ENCODE measurements at regions not wholly inside any gene's neighbourhood (a gene's known extent, or its start where the extent isn't known, plus 50 kb on each side); places are given as distances from the start of the nearest gene placed in this dataset.

DNA sequence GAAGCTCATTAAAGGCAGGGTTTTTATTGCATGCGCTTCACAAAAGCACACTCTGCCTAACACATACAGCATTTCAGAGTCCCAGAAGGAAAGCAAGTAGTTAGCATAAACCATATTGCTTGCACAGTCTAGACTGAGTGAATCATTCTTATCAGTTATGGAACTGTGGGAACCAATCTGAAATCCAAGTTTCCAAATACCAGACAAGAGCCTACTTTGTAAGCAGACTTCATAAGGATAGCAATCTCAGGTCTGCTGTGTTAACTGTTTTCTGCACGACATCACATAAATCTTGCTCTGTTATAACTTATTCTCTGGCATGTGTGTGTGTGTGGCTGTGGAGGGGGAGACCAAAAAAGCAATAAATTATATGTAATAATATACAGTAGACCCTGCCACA, 608.1 kb upstream of the REG3G start:
- DNase-seq: no peak

DNA sequence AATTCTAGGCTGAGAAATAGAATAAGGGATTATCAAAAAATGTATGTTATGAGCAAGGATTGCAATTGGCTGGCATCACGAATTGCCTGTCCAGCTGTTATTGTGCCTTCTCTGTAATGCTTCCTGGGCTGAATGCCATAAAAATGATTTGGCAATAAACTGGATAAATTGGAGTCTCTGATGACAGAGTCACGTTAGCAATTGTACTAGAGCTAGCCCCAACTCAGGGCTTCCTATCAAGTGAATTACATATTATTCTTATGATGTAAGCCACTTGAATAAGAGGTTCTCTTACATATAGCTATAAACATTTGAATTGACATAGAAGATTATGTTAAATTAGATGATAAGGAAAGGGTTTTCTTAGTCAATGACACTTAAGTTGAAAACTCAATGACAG, 607.5 kb upstream of the REG3G start:
- no peak overlapping the region for H3K4me3 Mint-ChIP-seq
- no peak for ATAC-seq
- no peaks in the 10 kb centered on the region for H3K4me1 Mint-ChIP-seq
- H3K9me3 Mint-ChIP-seq: peaks cover 5 to 6% of the 10 kb centered on the region in 2 donors
- no peaks in the 10 kb centered on the region for H3K27me3 Mint-ChIP-seq
- no peak for DNase-seq
- no peak overlapping the region for H3K27ac Mint-ChIP-seq

More for the DNA sequence above, 608.1 kb upstream of the REG3G start:
- Mint-ChIP-seq H3K4me3 (no peak overlapping the region), H3K27me3 (no peaks in the 10 kb centered on the region), H3K27ac (no peak overlapping the region), H3K9me3 (peaks cover 5 to 6% of the 10 kb centered on the region in 2 donors), H3K4me1 (no peaks in the 10 kb centered on the region)
- no peak for ATAC-seq

DNA sequence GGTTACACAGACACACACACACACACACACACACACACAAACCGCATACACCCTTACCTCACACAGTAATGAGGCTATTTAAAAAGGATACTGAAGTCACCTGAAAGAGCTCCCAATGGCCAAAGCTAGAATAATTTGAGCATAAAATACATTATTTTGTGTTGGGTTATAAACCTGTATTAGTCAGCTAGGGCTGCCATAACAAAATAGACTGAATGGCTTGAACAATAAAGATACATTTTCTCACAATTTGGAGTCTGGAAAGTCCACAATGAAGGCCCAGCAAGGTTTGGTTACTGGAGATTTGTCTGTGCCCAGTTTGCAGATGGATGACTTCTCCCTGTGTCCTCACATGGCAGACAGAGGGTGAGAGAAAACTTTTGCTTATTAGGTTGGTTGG, 605.4 kb upstream of the REG3G start:
- Mint-ChIP-seq H3K4me3 (no peak overlapping the region), H3K9me3 (peaks cover 10 to 12% of the 10 kb centered on the region in 2 donors), H3K27ac (no peak overlapping the region), H3K27me3 (no peaks in the 10 kb centered on the region), H3K4me1 (no peaks in the 10 kb centered on the region)
- no peak for DNase-seq
- ATAC-seq: no peak

DNA sequence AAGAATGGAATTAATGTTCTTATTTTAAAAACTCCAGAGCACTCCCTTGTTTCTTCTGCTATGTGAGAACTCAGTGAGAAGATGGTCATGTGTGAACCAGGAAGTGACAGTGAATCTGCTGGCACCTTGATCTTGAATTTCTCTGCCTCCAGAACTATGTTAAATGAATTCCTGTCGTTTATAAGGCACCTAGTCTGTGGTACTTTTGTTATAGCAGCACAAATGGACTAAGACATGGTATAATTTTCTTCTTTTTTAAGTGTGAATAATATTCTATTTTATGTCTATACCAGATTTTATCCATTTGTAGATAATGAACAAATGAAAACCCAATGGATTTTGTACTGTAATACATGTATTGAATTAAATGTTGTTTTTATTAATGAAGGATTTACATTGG, 601.9 kb upstream of the REG3G start:
- no peak overlapping the region for H3K4me3 Mint-ChIP-seq
- H3K27me3 Mint-ChIP-seq: no peaks in the 10 kb centered on the region
- H3K9me3 Mint-ChIP-seq: peaks cover 7 to 14% of the 10 kb centered on the region in 2 donors
- H3K27ac Mint-ChIP-seq: no peak overlapping the region
- H3K4me1 Mint-ChIP-seq: no peaks in the 10 kb centered on the region
- ATAC-seq (no peak), DNase-seq (no peak)

DNA sequence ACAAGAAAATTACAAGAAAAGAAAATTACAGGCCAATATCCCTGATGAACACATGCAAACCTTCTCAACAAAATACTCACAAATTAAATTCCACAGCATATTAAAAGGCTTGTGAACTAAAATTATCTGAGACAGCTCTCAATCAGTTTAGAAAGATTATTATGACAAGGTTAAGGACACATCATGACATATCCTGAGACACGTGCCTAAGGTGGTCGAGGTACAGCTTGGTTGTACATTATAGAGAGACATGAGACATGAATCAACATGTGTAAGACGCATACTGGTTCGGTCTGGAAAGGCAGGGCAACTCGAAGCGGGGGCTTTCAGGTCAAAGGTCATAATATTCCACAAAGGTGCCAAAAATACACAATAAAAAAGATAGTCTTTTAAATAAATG, 598.3 kb upstream of the REG3G start:
- no peak for DNase-seq
- no peaks in the 10 kb centered on the region for H3K27me3 Mint-ChIP-seq
- no peak overlapping the region for H3K4me3 Mint-ChIP-seq
- no peak overlapping the region for H3K27ac Mint-ChIP-seq
- peaks cover 7 to 21% of the 10 kb centered on the region in 2 donors for H3K9me3 Mint-ChIP-seq
- no peaks in the 10 kb centered on the region for H3K4me1 Mint-ChIP-seq
- no peak for ATAC-seq

DNA sequence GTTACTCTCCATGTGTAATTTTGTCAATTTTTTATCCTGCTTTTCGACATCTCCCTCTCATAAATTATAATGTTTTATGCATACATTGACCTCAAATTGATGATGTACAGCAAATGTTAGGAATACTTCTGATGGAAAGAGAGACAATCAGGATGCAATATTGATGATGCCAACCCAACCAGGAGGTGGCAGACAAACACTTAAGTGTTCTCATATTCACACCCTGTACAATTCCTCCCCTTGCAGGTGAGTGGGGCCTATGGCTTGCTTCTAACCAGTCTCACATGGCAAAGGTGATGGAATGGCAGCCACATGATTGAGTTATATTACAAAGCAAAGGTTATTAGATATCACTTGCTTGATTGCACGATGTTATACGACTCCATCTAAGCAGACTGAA, 594.3 kb upstream of the REG3G start:
- Mint-ChIP-seq H3K9me3 (peaks cover 0 to 22% of the 10 kb centered on the region in 2 donors), H3K27ac (no peak overlapping the region), H3K4me3 (no peak overlapping the region), H3K27me3 (no peaks in the 10 kb centered on the region), H3K4me1 (no peaks in the 10 kb centered on the region)
- DNase-seq (no peak), ATAC-seq (no peak)

DNA sequence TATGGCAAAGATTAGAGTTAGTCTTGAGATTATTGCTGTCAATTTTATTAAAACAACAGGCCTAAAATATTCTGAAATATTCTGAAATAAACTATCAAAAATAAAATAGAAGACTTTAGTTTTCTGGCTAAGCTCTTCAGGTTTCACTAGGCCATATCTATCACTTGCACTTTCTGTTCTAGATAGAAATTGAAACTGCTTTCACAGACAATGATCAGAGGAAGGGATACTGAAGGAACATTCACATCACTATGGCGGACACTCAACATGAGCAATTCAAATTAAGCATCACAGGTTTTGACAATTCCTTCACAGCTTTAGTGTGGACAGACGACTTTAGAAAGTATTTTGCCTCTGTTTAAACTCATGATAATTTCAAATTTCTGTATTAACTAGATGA, 586.4 kb upstream of the REG3G start:
- Mint-ChIP-seq H3K4me1 (no peaks in the 10 kb centered on the region), H3K4me3 (no peak overlapping the region), H3K9me3 (peaks cover 7 to 13% of the 10 kb centered on the region in 2 donors), H3K27ac (no peak overlapping the region), H3K27me3 (no peaks in the 10 kb centered on the region)
- DNase-seq (no peak), ATAC-seq (no peak)

DNA sequence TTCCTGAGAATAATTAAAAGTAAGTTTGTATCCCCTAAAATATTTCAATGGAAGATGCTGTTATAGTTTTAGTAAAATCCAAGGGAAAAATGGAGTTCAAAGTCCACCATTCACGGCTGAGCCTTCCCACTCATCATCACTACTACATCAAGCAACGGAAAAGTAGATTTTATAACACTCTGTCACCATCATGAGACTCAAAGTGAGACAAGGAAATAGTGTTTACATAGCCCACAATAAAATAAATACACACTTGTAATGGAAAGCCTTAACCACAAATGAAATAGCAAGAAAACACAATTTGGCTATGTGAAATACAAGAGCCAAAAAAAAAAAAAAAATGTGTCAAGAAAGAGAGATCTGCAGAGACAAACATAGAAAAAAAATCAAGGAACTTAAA, 569.9 kb upstream of the REG3G start:
- H3K4me1 Mint-ChIP-seq: no peaks in the 10 kb centered on the region
- H3K27me3 Mint-ChIP-seq: no peaks in the 10 kb centered on the region
- H3K4me3 Mint-ChIP-seq: no peak overlapping the region
- ATAC-seq (no peak), DNase-seq (no peak)
- H3K27ac Mint-ChIP-seq: no peak overlapping the region
- H3K9me3 Mint-ChIP-seq: peaks cover 27 to 37% of the 10 kb centered on the region in 2 donors

DNA sequence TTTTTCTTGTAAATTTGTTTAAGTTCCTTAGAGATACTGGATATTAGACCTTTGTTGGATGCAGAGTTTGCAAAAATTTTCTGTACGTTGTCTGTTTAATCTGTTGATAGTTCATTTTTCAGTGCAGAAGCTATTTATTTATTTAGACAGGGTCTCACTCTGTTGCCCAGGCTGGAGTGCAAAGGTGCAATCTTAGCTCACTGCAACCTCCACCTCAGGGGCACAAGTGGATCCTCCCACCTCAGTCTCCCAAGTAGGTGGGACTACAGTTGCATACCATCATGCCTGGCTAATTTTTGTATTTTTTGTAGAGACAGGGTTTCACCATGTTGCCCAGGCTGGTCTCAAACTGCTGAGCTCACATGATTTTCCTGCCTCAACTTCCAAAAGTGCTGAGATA, 568.2 kb upstream of the REG3G start:
- Mint-ChIP-seq H3K27ac (no peak overlapping the region), H3K4me3 (no peak overlapping the region), H3K9me3 (peaks cover 39 to 43% of the 10 kb centered on the region in 2 donors), H3K4me1 (no peaks in the 10 kb centered on the region), H3K27me3 (no peaks in the 10 kb centered on the region)
- no peak for ATAC-seq
- DNase-seq: no peak

DNA sequence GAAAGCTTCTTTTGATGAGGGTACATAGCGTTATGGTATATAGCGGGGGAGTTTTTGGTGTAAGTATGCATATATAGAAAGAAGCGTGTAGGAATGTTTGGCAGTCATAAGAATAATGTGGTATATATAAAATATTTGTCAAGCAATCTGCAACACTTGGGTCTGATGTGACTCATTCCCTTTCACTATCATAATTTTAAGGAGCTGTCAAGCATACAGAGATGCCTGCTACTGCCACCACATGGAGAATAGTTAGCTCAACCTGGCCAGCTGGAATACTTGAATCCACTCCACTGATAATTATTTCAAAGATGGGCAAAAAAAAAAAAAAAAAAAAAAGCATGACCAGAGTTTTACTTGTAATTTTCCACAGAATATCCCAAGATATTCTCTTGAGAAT, 559.8 kb upstream of the REG3G start:
- peaks cover 13 to 18% of the 10 kb centered on the region in 2 donors for H3K9me3 Mint-ChIP-seq
- no peak overlapping the region for H3K4me3 Mint-ChIP-seq
- ATAC-seq (no peak), DNase-seq (no peak)
- H3K27me3 Mint-ChIP-seq: no peaks in the 10 kb centered on the region
- H3K27ac Mint-ChIP-seq: no peak overlapping the region
- no peaks in the 10 kb centered on the region for H3K4me1 Mint-ChIP-seq

DNA sequence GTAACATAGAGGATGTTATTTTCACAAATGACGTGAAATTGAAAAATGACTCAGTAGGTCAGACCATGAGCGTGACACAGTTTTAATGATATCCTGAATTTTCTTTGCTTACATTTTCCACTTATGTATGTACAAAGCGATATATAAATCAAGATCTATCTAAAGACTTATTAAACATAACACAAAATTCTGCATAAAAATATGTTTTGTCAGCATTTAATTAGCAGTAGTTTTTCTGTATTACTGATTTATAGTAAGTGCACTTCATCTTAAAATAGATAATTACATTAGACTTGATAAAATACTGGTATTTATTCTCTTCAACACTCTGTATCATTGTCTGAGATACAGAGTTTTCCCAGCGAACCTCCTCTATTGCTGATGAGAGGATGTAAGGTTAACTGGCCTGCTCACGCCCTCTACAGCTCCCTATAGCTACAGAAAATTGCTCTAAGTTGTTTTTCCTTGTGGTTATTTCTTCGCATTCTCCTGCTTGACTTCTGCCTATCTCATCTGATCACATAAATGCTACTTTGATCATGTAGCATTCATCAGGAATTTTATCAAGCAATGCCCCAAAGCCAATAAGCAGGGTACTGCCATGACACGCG, 548.8 kb upstream of the REG3G start:
- no peak overlapping the region for H3K27ac Mint-ChIP-seq
- no peaks in the 10 kb centered on the region for H3K27me3 Mint-ChIP-seq
- ATAC-seq (no peak), DNase-seq (no peak)
- H3K4me3 Mint-ChIP-seq: no peak overlapping the region
- no peaks in the 10 kb centered on the region for H3K4me1 Mint-ChIP-seq
- H3K9me3 Mint-ChIP-seq: peaks cover 4 to 7% of the 10 kb centered on the region in 2 donors

DNA sequence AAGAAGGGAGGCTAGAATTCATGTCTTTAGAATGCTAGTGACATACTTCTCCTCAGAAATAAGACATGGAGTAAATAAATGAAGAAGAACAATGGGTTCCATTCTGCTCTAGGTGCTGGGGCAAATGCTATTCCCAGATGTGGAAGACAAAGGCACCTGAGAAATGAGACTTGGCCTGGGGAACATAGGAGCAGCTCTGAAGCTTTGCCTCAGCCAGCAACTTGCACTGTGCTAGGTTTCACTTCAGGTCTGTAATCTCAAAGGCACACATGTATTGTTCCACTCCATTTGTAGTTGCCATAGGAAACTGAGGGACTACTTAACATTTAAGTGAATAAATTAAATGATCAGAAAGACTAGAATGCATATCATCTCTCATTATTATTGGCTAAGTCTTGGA, 538.9 kb upstream of the REG3G start:
- ATAC-seq: no peak
- DNase-seq: no peak
- Mint-ChIP-seq H3K27me3 (no peaks in the 10 kb centered on the region), H3K27ac (no peak overlapping the region), H3K4me3 (no peak overlapping the region), H3K4me1 (no peaks in the 10 kb centered on the region), H3K9me3 (peaks cover 0 to 6% of the 10 kb centered on the region in 2 donors)

DNA sequence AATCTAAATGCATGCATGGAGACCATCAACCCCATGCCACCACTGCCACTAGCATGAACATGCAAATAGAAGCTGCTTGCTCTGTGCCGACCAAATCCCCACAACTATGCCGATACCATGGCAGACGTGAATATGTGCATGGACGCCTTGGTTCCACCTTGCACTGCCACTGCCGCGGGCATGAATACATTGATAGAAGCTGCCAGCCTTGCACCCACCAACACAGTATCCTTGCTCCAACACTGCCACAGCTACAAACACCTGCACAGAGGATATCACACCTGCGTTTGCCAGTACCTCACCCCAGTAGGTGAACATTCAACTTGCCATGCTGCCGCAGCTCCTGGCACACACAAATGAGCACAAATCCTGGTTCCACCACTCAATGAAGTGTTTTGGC, 527.4 kb upstream of the REG3G start:
- H3K27me3 Mint-ChIP-seq: no peaks in the 10 kb centered on the region

DNA sequence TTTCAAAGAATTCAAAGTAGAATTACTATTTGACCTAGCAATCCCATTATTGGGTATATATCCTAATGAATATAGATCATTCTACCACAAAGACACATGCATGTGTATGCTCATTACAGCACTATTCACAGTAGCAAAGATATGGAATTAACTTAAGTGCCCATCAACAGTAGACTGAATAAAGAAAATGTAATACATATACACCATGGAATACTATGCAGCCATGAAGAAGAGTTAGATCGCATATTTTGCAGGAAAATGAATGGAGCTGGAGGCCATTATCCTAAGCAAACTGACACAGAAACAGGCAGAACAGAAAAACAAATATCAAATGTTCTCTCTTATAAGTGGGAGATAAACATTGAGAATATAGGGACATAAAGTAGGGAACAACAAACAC, 519.2 kb upstream of the REG3G start:
- Mint-ChIP-seq H3K27me3 (no peaks in the 10 kb centered on the region), H3K27ac (no peak overlapping the region), H3K4me1 (no peaks in the 10 kb centered on the region), H3K4me3 (no peak overlapping the region), H3K9me3 (peaks cover 24 to 30% of the 10 kb centered on the region in 2 donors)
- ATAC-seq: no peak
- DNase-seq: no peak

More for the DNA sequence above, 527.4 kb upstream of the REG3G start:
- no peak overlapping the region for H3K4me3 Mint-ChIP-seq
- H3K9me3 Mint-ChIP-seq: peaks cover 8 to 49% of the 10 kb centered on the region in 2 donors
- ATAC-seq (no peak), DNase-seq (no peak)
- no peak overlapping the region for H3K27ac Mint-ChIP-seq
- no peaks in the 10 kb centered on the region for H3K4me1 Mint-ChIP-seq

DNA sequence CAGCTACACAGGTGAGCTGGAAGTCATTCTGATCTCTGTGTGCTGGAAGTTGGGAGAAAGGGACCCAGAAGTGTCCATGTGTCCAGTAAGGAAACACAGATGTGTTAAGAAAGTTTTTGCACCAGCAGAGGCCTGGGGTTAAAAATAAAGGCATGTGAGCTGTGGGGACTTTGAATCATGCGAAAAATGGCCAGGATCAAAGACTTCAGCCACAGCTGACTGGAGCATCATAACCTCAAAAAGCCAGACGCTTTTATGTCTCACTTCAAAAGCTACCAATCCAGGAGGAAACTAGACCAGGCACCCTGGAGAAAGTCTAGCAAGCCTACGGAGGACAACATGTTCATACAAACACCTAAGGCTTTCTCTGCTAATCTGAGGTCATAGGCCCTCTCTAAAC, 503.6 kb upstream of the REG3G start:
- H3K27me3 Mint-ChIP-seq: no peaks in the 10 kb centered on the region
- DNase-seq (no peak), ATAC-seq (no peak)
- peaks cover 0 to 5% of the 10 kb centered on the region in 2 donors for H3K9me3 Mint-ChIP-seq
- no peak overlapping the region for H3K27ac Mint-ChIP-seq
- no peak overlapping the region for H3K4me3 Mint-ChIP-seq
- H3K4me1 Mint-ChIP-seq: no peaks in the 10 kb centered on the region

DNA sequence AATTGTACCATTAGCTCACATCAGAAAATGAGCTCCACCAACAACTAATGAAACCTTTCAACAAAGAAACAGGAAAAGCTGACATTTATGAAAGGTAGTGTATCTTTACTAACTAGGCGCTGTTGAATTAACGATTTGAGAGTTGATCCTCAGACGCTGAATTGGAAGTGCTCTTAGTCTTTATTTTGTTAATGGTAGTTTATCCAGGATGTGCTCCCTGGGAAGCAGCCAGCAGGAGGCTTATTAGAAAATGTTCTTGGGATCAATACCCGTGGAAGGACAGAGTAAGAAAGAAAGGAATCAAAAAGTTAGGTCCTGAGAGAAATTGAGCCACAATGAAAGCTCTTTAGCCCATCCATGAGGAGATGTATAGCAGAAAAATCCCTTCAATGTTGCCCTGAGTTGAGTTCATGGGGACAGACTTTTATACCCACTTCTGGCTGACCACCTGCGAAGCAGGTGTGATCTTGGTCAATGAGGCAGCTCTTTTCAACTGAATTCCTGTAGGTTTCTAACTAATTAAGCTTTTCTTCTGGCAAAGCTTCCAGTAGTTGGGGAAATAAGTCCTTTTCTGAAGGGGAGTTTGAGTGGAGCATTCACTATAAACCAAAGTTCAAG, 492.6 kb upstream of the REG3G start:
- H3K27me3 Mint-ChIP-seq: no peaks in the 10 kb centered on the region

DNA sequence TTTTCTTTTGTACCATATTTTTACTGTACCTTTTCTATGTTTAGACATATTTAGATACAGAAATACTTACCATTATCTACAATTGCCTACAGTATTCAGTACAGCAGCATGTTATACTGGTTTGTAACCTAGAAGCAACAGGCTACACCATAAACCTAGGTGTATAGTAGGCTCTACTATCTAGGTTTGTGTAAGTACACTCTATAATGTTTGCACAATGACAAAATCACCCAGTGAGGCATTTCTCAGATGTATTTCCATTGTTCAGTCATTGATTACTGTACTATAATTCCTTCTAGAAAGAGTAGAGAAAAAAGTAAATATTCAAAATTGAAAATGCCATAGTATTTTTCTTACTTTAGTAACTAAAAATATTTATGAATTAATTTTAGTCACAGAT, 490.1 kb upstream of the REG3G start:
- no peak for DNase-seq
- no peak overlapping the region for H3K27ac Mint-ChIP-seq
- ATAC-seq: no peak
- H3K27me3 Mint-ChIP-seq: no peaks in the 10 kb centered on the region
- no peaks in the 10 kb centered on the region for H3K4me1 Mint-ChIP-seq
- H3K4me3 Mint-ChIP-seq: no peak overlapping the region
- peaks cover 0 to 4% of the 10 kb centered on the region in 2 donors for H3K9me3 Mint-ChIP-seq

More for the DNA sequence above, 492.6 kb upstream of the REG3G start:
- no peak for ATAC-seq
- no peak for DNase-seq
- Mint-ChIP-seq H3K27ac (no peak overlapping the region), H3K4me1 (no peaks in the 10 kb centered on the region), H3K4me3 (no peak overlapping the region), H3K9me3 (peaks cover 0 to 13% of the 10 kb centered on the region in 2 donors)
